ENCODE measurements at regions not wholly inside any gene's neighbourhood (a gene's known extent, or its start where the extent isn't known, plus 50 kb on each side); places are given as distances from the start of the nearest gene placed in this dataset.

DNA sequence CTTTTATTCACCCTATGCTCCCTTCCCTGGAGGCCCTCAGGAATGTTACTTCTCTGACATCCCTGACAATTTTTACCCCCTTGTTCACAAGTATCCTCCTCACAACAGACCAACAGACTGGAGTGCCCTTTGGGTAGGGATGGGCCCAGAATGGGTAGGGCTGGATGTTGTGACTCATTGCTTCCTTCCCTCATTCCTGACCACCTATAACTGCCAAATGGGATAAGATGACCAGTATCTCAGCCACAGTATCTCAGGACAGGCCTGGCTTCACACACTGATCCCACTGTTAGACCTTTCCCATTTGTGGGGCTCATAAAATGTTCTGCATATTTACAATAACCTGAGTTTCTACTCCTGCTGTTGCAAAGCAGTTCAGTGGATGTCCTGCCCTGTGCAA lies 223.0 kb upstream of the LRFN2 start:
- H3K79me2 ChIP-seq (ENCODE audit: control insufficient read depth, insufficient read depth, low read length): no peaks in the 10 kb centered on the region
- H3K9me1 ChIP-seq (ENCODE audit: control insufficient read depth, extremely low read depth, insufficient read depth, low read length): no peaks in the 10 kb centered on the region
- no peak overlapping the region for H3K9ac ChIP-seq (ENCODE audit: control insufficient read depth, extremely low read depth, insufficient read depth, low read length)
- no peak overlapping the region for H3K4me3 ChIP-seq (ENCODE audit: control insufficient read depth in 2 of 3, extremely low read depth in 1 of 3, insufficient read depth in 2 of 3, low read depth in 1 of 3, low read length in 3 of 3)
- H3K9me3 ChIP-seq (ENCODE audit: control insufficient read depth, low read depth, low read length): no peaks in the 10 kb centered on the region
- no peak overlapping the region for H3K4me2 ChIP-seq (ENCODE audit: control insufficient read depth, extremely low read depth, insufficient read depth, low read depth, low read length)
- DNase-seq (ENCODE audit: low read depth, low spot score) (no peak), FAIRE-seq (no peak)
- no peaks in the 10 kb centered on the region for H3K36me3 ChIP-seq (ENCODE audit: control insufficient read depth in 2 of 2, extremely low read depth in 1 of 2, insufficient read depth in 2 of 2, low read length in 2 of 2)
- no peaks in the 10 kb centered on the region for H4K20me1 ChIP-seq (ENCODE audit: control insufficient read depth, extremely low read depth, insufficient read depth, low read length)
- TF ChIP-seq, protein P1, sequence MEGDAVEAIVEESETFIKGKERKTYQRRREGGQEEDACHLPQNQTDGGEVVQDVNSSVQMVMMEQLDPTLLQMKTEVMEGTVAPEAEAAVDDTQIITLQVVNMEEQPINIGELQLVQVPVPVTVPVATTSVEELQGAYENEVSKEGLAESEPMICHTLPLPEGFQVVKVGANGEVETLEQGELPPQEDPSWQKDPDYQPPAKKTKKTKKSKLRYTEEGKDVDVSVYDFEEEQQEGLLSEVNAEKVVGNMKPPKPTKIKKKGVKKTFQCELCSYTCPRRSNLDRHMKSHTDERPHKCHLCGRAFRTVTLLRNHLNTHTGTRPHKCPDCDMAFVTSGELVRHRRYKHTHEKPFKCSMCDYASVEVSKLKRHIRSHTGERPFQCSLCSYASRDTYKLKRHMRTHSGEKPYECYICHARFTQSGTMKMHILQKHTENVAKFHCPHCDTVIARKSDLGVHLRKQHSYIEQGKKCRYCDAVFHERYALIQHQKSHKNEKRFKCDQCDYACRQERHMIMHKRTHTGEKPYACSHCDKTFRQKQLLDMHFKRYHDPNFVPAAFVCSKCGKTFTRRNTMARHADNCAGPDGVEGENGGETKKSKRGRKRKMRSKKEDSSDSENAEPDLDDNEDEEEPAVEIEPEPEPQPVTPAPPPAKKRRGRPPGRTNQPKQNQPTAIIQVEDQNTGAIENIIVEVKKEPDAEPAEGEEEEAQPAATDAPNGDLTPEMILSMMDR (optimal IDR thresholded peaks at IDR 0.05 in 1 of 3, IDR thresholded peaks at IDR 0.05 in 1 of 3, conservative IDR thresholded peaks at IDR 0.05 in 1 of 3; ENCODE audit: extremely low read depth in 1 of 3, insufficient read depth in 2 of 3, low read length in 3 of 3): no peak
- H3K27ac ChIP-seq (ENCODE audit: control insufficient read depth, insufficient read depth, low read length): no peak overlapping the region
- dilution Hi-C loops (cut with MboI; ENCODE audit: extremely low pct_ligation_motif_present, low sequenced_read_pairs): no loop called here
- H2AFZ ChIP-seq (ENCODE audit: control insufficient read depth, low read length): no peak overlapping the region
- peaks cover 7% of the 10 kb centered on the region for H3K4me1 ChIP-seq (ENCODE audit: control insufficient read depth, extremely low read depth, insufficient read depth, low read length)
- H3K27me3 ChIP-seq (ENCODE audit: control insufficient read depth, extremely low read depth, insufficient read depth, low read length): no peaks in the 10 kb centered on the region

DNA sequence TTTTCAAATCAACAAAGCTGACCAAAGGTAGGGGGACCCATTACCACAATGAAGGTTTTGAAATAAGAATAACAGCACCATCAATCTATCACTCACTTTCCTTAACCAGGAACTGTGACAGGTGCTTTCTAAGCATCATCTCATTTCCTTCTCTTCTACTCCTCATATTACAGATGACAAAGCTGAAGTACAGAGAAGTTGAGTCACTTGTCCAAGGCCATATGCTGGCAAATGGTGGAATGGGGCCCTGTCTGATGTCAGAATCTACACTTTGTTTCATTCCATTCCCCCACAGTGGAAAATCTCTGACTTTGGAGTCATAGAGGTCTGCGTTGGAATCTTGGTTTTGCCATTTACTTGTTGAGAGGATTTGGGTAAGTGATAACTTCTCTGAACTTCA lies 222.5 kb upstream of the LRFN2 start:
- dilution Hi-C loops (cut with MboI; ENCODE audit: extremely low pct_ligation_motif_present, low sequenced_read_pairs): no loop called here
- Histone ChIP-seq H3K9me3 (ENCODE audit: control insufficient read depth, low read depth, low read length) (no peaks in the 10 kb centered on the region), H3K79me2 (ENCODE audit: control insufficient read depth, insufficient read depth, low read length) (no peaks in the 10 kb centered on the region), H3K36me3 (ENCODE audit: control insufficient read depth in 2 of 2, extremely low read depth in 1 of 2, insufficient read depth in 2 of 2, low read length in 2 of 2) (no peaks in the 10 kb centered on the region), H3K4me3 (ENCODE audit: control insufficient read depth in 2 of 3, extremely low read depth in 1 of 3, insufficient read depth in 2 of 3, low read depth in 1 of 3, low read length in 3 of 3) (no peak overlapping the region), H3K9me1 (ENCODE audit: control insufficient read depth, extremely low read depth, insufficient read depth, low read length) (no peaks in the 10 kb centered on the region), H2AFZ (ENCODE audit: control insufficient read depth, low read length) (no peak overlapping the region), H3K4me1 (ENCODE audit: control insufficient read depth, extremely low read depth, insufficient read depth, low read length) (peaks cover 7% of the 10 kb centered on the region), H3K9ac (ENCODE audit: control insufficient read depth, extremely low read depth, insufficient read depth, low read length) (no peak overlapping the region), H4K20me1 (ENCODE audit: control insufficient read depth, extremely low read depth, insufficient read depth, low read length) (no peaks in the 10 kb centered on the region), H3K27me3 (ENCODE audit: control insufficient read depth, extremely low read depth, insufficient read depth, low read length) (no peaks in the 10 kb centered on the region), H3K4me2 (ENCODE audit: control insufficient read depth, extremely low read depth, insufficient read depth, low read depth, low read length) (no peak overlapping the region), H3K27ac (ENCODE audit: control insufficient read depth, insufficient read depth, low read length) (no peak overlapping the region)
- DNase-seq (ENCODE audit: low read depth, low spot score) (no peak), FAIRE-seq (no peak)
- no peak for TF ChIP-seq EZH2 (IDR thresholded peaks at IDR 0.05; ENCODE audit: low read length)
- TF ChIP-seq, protein P1 (optimal IDR thresholded peaks at IDR 0.05 in 1 of 3, IDR thresholded peaks at IDR 0.05 in 1 of 3, conservative IDR thresholded peaks at IDR 0.05 in 1 of 3; ENCODE audit: extremely low read depth in 1 of 3, insufficient read depth in 2 of 3, low read length in 3 of 3): no peak
